Epithelial cell of proximal tubule (primary cell): ENCODE measurements at regions not wholly inside any gene's neighbourhood (a gene's known extent, or its start where the extent isn't known, plus 50 kb on each side); places are given as distances from the start of the nearest gene placed in this dataset.

Experiments used
- DNase-seq: peaks from one replicate; pipeline ENCODE4 v3.0.0-alpha.2; 2011; ENCODE audit warnings: low read depth
- H3K4me3 ChIP-seq: 2 replicates; pipeline ENCODE4 v1.5.1; 2011; ENCODE audit warnings: low read depth, mild to moderate bottlenecking, low read length
- CTCF ChIP-seq: conservative IDR thresholded peaks from 2 replicates; pipeline ENCODE4 v1.5.1; 2012; ENCODE audit warnings: low read depth, mild to moderate bottlenecking, low read length

- no peak overlapping the region for H3K4me3 ChIP-seq
- TF ChIP-seq CTCF, result no peak
- no peak for DNase-seq
Measured at GRCh38 chr4:176579226-176579625, 213.5 kb downstream of the VEGFC start.

GRCh38 chr4:176583278-176583677 lies 209.4 kb downstream of the VEGFC start:
- no peak for TF ChIP-seq CTCF
- no peak for DNase-seq
- H3K4me3 ChIP-seq, result no peak overlapping the region

- TF ChIP-seq CTCF, result no peak
- DNase-seq, result no peak
- H3K4me3 ChIP-seq, result no peak overlapping the region
Measured at GRCh38 chr4:176584031-176584606, 208.6 kb downstream of the VEGFC start.

- TF ChIP-seq CTCF, result no peak
- no peak overlapping the region for H3K4me3 ChIP-seq
- DNase-seq, result no peak
Measured at GRCh38 chr4:176587920-176588319, 204.8 kb downstream of the VEGFC start.

GRCh38 chr4:176588436-176588835 lies 204.3 kb downstream of the VEGFC start:
- no peak for TF ChIP-seq CTCF
- no peak for DNase-seq

GRCh38 chr4:176592976-176593670 lies 199.6 kb downstream of the VEGFC start:
- TF ChIP-seq CTCF, result no peak
- no peak for DNase-seq
- H3K4me3 ChIP-seq, result no peak overlapping the region

More at GRCh38 chr4:176588436-176588835, 204.3 kb downstream of the VEGFC start:
- H3K4me3 ChIP-seq, result no peak overlapping the region

- no peak overlapping the region for H3K4me3 ChIP-seq
- TF ChIP-seq CTCF, result no peak
Measured at GRCh38 chr4:176593943-176594342, 198.8 kb downstream of the VEGFC start.

More at GRCh38 chr4:176593943-176594342, 198.8 kb downstream of the VEGFC start:
- no peak for DNase-seq
